ENCODE measurements at regions not wholly inside any gene's neighbourhood (a gene's known extent, or its start where the extent isn't known, plus 50 kb on each side); places are given as distances from the start of the nearest gene placed in this dataset.

DNA sequence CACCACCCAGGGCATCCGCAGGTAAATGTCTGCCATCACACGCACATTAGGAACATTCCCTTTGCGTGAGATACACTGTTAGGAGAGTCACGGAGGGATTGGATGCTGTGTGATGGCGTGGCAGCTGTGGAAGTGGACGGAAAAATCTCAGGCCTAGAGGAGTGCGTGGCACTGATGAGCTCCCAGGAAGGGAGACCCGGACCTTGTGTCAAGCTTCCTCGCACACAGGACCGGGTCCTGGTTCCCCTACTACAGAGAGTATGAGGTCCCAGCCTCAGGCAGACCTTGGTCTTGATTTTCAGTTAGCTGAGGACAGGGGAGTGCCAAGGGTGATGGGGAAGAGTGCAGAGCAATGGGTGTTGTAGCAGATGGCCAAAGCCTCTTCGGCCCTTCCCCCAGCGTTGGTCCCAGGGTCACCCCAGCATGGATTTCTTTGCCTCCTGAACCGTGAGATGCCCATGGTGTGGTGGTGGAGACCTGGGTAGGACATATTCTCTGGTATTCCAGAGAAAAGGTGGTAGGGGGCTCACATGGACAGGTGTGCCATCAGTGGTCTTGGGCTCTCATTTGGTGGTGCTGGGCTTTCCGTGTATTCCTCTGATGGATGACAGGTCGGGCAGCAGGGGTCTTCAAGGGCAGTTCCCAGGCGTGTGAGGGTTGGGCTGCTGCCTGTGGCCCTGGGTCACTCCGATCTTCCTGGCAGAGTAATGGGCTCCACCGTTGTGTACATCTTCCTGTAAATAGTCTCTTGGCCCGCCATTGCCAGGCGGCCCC is 105.1 kb downstream of the SNRPN start:
- ChIA-PET POLR2A (no interaction called here), CTCF (no interaction called here)
- peak in 1 of 2 experiments; percentile 13 for DNase-seq
- intact Hi-C loops (cut with micrococcal nuclease; ENCODE audit: unreplicated experiment): no loop called here
- H3K27ac Mint-ChIP-seq (ENCODE audit: unreplicated experiment): no peak overlapping the region
- TF ChIP-seq, protein P1, sequence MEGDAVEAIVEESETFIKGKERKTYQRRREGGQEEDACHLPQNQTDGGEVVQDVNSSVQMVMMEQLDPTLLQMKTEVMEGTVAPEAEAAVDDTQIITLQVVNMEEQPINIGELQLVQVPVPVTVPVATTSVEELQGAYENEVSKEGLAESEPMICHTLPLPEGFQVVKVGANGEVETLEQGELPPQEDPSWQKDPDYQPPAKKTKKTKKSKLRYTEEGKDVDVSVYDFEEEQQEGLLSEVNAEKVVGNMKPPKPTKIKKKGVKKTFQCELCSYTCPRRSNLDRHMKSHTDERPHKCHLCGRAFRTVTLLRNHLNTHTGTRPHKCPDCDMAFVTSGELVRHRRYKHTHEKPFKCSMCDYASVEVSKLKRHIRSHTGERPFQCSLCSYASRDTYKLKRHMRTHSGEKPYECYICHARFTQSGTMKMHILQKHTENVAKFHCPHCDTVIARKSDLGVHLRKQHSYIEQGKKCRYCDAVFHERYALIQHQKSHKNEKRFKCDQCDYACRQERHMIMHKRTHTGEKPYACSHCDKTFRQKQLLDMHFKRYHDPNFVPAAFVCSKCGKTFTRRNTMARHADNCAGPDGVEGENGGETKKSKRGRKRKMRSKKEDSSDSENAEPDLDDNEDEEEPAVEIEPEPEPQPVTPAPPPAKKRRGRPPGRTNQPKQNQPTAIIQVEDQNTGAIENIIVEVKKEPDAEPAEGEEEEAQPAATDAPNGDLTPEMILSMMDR (IDR thresholded peaks at IDR 0.05; ENCODE audit: insufficient read depth in 1 of 2, low read depth in 1 of 2, low read length in 1 of 2, severe bottlenecking in 1 of 2, unreplicated experiment in 1 of 2): no peak
- H3K27me3 Mint-ChIP-seq (ENCODE audit: insufficient read depth, unreplicated experiment): no peaks in the 10 kb centered on the region
- Histone ChIP-seq H3K4me3 (ENCODE audit: low read depth, low read length) (no peak overlapping the region), H3K27me3 (replicated peaks; ENCODE audit: control insufficient read depth, insufficient read depth, low read length) (no peaks in the 10 kb centered on the region), H3K36me3 (ENCODE audit: control insufficient read depth, insufficient read depth, low read length) (peaks cover 16% of the 10 kb centered on the region), H3K9me3 (peaks cover 97% of the 10 kb centered on the region), H3K4me1 (no peaks in the 10 kb centered on the region)
- H3K4me1 Mint-ChIP-seq (ENCODE audit: low read depth, unreplicated experiment): no peaks in the 10 kb centered on the region
- peaks cover 83% of the 10 kb centered on the region for H3K9me3 Mint-ChIP-seq (ENCODE audit: unreplicated experiment)
- BruUV-seq (replicated peaks): no TSS peak
- peaks cover 98% of the 10 kb centered on the region for H3K36me3 Mint-ChIP-seq (ENCODE audit: insufficient read depth, unreplicated experiment)
- no peak overlapping the region for H3K4me3 Mint-ChIP-seq (ENCODE audit: unreplicated experiment)

GRCh38 chr15:25060472-25060803 is 105.7 kb downstream of the SNRPN start:
- Histone ChIP-seq H3K36me3 (ENCODE audit: control insufficient read depth, insufficient read depth, low read length) (peaks cover 17% of the 10 kb centered on the region), H3K27me3 (replicated peaks; ENCODE audit: control insufficient read depth, insufficient read depth, low read length) (no peaks in the 10 kb centered on the region), H3K4me1 (no peaks in the 10 kb centered on the region), H3K9me3 (peaks cover 97% of the 10 kb centered on the region), H3K4me3 (ENCODE audit: low read depth, low read length) (no peak overlapping the region)
- peaks cover 98% of the 10 kb centered on the region for H3K36me3 Mint-ChIP-seq (ENCODE audit: insufficient read depth, unreplicated experiment)
- CTCF ChIA-PET: no interaction called here
- no peak overlapping the region for H3K27ac Mint-ChIP-seq (ENCODE audit: unreplicated experiment)
- no peaks in the 10 kb centered on the region for H3K27me3 Mint-ChIP-seq (ENCODE audit: insufficient read depth, unreplicated experiment)
- H3K9me3 Mint-ChIP-seq (ENCODE audit: unreplicated experiment): peaks cover 88% of the 10 kb centered on the region
- no TSS peak for BruUV-seq (replicated peaks)
- TF ChIP-seq, protein P1 (IDR thresholded peaks at IDR 0.05; ENCODE audit: insufficient read depth in 1 of 2, low read depth in 1 of 2, low read length in 1 of 2, severe bottlenecking in 1 of 2, unreplicated experiment in 1 of 2): no peak
- no peak overlapping the region for H3K4me3 Mint-ChIP-seq (ENCODE audit: unreplicated experiment)
- H3K4me1 Mint-ChIP-seq (ENCODE audit: low read depth, unreplicated experiment): no peaks in the 10 kb centered on the region
- intact Hi-C loops (cut with micrococcal nuclease; ENCODE audit: unreplicated experiment): no loop called here
- peak in 1 of 2 experiments; percentile 13 for DNase-seq
- POLR2A ChIA-PET: no interaction called here

DNA sequence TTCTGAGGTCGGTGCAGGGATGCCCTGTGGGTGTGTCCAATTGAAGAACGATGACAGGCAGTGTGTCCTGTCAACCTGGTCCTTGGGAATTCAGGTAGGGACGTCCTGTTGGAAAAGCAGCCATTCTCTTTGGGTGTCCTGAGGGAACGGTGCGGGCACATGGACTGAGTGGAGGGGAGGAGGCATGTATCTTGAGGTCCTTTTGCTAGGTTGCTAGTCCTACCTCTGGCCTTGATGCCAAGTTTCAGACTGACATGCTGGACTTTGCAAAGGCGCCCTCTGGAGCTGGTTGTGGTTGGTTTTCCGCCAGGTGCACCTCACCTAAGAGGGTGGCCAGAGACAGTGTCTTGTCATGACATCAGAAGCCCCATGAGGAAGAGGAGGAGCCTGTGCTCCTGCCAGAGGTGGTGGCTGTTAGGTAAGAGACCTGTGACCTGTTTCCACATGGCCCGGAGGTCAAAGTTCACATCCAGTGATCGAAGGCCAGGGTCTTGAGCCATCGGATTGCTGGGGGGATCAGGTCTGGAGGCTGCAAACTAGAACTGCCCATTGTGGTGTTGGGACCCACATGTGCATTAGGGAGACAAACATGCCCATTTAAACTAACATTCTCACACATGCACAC is 106.3 kb downstream of the SNRPN start:
- Histone ChIP-seq H3K27me3 (replicated peaks; ENCODE audit: control insufficient read depth, insufficient read depth, low read length) (no peaks in the 10 kb centered on the region), H3K4me3 (ENCODE audit: low read depth, low read length) (no peak overlapping the region), H3K36me3 (ENCODE audit: control insufficient read depth, insufficient read depth, low read length) (peaks cover 20% of the 10 kb centered on the region), H3K9me3 (peaks cover 97% of the 10 kb centered on the region), H3K4me1 (no peaks in the 10 kb centered on the region)
- no peak overlapping the region for H3K4me3 Mint-ChIP-seq (ENCODE audit: unreplicated experiment)
- intact Hi-C loops (cut with micrococcal nuclease; ENCODE audit: unreplicated experiment): no loop called here
- DNase-seq: peak in 1 of 2 experiments; percentile 19
- BruUV-seq (replicated peaks): no TSS peak
- H3K27me3 Mint-ChIP-seq (ENCODE audit: insufficient read depth, unreplicated experiment): no peaks in the 10 kb centered on the region
- H3K9me3 Mint-ChIP-seq (ENCODE audit: unreplicated experiment): peaks cover 95% of the 10 kb centered on the region
- H3K27ac Mint-ChIP-seq (ENCODE audit: unreplicated experiment): no peak overlapping the region
- ChIA-PET POLR2A (no interaction called here), CTCF (no interaction called here)
- TF ChIP-seq, protein P1 (IDR thresholded peaks at IDR 0.05; ENCODE audit: insufficient read depth in 1 of 2, low read depth in 1 of 2, low read length in 1 of 2, severe bottlenecking in 1 of 2, unreplicated experiment in 1 of 2): no peak
- peaks cover 98% of the 10 kb centered on the region for H3K36me3 Mint-ChIP-seq (ENCODE audit: insufficient read depth, unreplicated experiment)
- H3K4me1 Mint-ChIP-seq (ENCODE audit: low read depth, unreplicated experiment): no peaks in the 10 kb centered on the region
